K562 (cell line): ENCODE measurements at regions not wholly inside any gene's neighbourhood (a gene's known extent, or its start where the extent isn't known, plus 50 kb on each side); places are given as distances from the start of the nearest gene placed in this dataset.

Experiments used
- ATAC-seq: fragments of 200-7000 bp; cut with Tn5 transposase; 3 replicates; pipeline ENCODE4 v1.9.1; 2020; ENCODE audit warnings: moderate library complexity
- BruUV-seq: library from RNA; stranded (reverse); fragments of 400-500 nt; replicated peaks from 2 replicates; lab custom pipeline; 2021; lab: Mats Ljungman, UMichigan
- CTCF ChIA-PET: fragments of 300-600 bp; formaldehyde crosslinking; extraction: SDS; loops from one replicate; lab custom pipeline; 2021; ENCODE audit warnings: low intra/inter-chr PET ratio; lab: Yijun Ruan, JAX
- POLR2A ChIA-PET: fragments of 300-600, 350-650 bp; sonication (Branson Sonifier 250); formaldehyde crosslinking; extraction: SDS; loops from one replicate; lab custom pipeline; 2021; ENCODE audit warnings: antibody characterized with exemption, inconsistent platforms; lab: Yijun Ruan, JAX
- DNase-seq, 4 experiments: peaks; one replicate each; pipeline versions ENCODE4 v3.0.0 to v3.0.0-alpha.2; 2011 to 2018; ENCODE audit warnings: low spot score in 3 of 4, mixed read lengths in 3 of 4; ENCODE audit errors: extremely low read depth in 1 of 4
- FAIRE-seq: peaks from 2 replicates; lab custom pipeline; 2011; peaks lifted over from hg19 to GRCh38; lab: Jason Lieb, UNC
- H2AFZ ChIP-seq: 2 replicates; pipeline ENCODE4 v1.6.0; 2011; ENCODE audit warnings: low read depth, low read length, control low read depth, inconsistent platforms
- H3K27ac ChIP-seq: fragments of 200-600 bp; 3 replicates; pipeline ENCODE4 v1.8.0; 2011; ENCODE audit warnings: low read depth, mild to moderate bottlenecking, control low read depth, inconsistent platforms, low read length, moderate library complexity, mixed read lengths; ENCODE audit errors: extremely low read depth
- H3K27me3 ChIP-seq, 2 experiments: fragments of 300-600 bp in 1 of 2; 2 replicates in 1 of 2; 3 replicates in 1 of 2; pipeline versions ENCODE4 v1.6.0 to v1.8.0; 2011; ENCODE audit warnings: inconsistent platforms in 2 of 2, low read length in 2 of 2, mild to moderate bottlenecking in 1 of 2, mixed read lengths in 1 of 2, moderate library complexity in 1 of 2; ENCODE audit not compliant: control insufficient read depth in 2 of 2, insufficient read depth in 2 of 2
- H3K36me3 ChIP-seq: fragments of 300-600 bp; 3 replicates; pipeline ENCODE4 v1.8.0; 2011; ENCODE audit warnings: mild to moderate bottlenecking, low read length, inconsistent platforms; ENCODE audit not compliant: control insufficient read depth, insufficient read depth
- H3K4me1 ChIP-seq, 2 experiments: fragments of 200-600 bp in 1 of 2; replicated peaks in 1 of 2; 2 replicates in 1 of 2; 3 replicates in 1 of 2; pipeline versions ENCODE4 v1.5.1 to v1.8.0; 2011; ENCODE audit warnings: inconsistent platforms in 2 of 2, low read length in 2 of 2, mild to moderate bottlenecking in 1 of 2, mixed read lengths in 1 of 2, moderate library complexity in 1 of 2; ENCODE audit not compliant: control insufficient read depth in 2 of 2, insufficient read depth in 2 of 2
- H3K4me2 ChIP-seq: 2 replicates; pipeline ENCODE4 v1.6.1; 2011; ENCODE audit warnings: low read length, control low read depth, inconsistent platforms, mixed read lengths; ENCODE audit not compliant: insufficient read depth
- H3K4me3 ChIP-seq: fragments of 200-600 bp; sonication (generic), shearing (Covaris generic); 2 replicates; pipeline ENCODE4 v1.5.1; 2016; ENCODE audit warnings: control low read depth, inconsistent platforms
- H3K79me2 ChIP-seq: fragments of 200-600 bp; 3 replicates; pipeline ENCODE4 v1.8.0; 2011; ENCODE audit warnings: low read length, inconsistent platforms; ENCODE audit not compliant: control insufficient read depth, insufficient read depth
- H3K9ac ChIP-seq, 2 experiments: 2 replicates each; pipeline versions ENCODE4 v1.6.0 to v1.6.1; 2011; ENCODE audit warnings: low read depth in 2 of 2, low read length in 2 of 2, control low read depth in 1 of 2, inconsistent platforms in 1 of 2, mild to moderate bottlenecking in 1 of 2, mixed read lengths in 1 of 2; ENCODE audit not compliant: insufficient read depth in 1 of 2
- H3K9me1 ChIP-seq: one replicate; pipeline ENCODE4 v1.6.0; 2011; ENCODE audit warnings: inconsistent platforms, mild to moderate bottlenecking, low read length, moderate library complexity; ENCODE audit not compliant: control insufficient read depth, insufficient read depth
- H3K9me3 ChIP-seq: replicated peaks from 2 replicates; pipeline ENCODE4 v1.5.1; 2011; ENCODE audit warnings: low read depth, low read length, inconsistent platforms; ENCODE audit not compliant: control insufficient read depth, insufficient read depth
- H4K20me1 ChIP-seq: replicated peaks from 2 replicates; pipeline ENCODE4 v1.6.1; 2011; ENCODE audit warnings: low read length, inconsistent platforms, mixed read lengths; ENCODE audit not compliant: control insufficient read depth, insufficient read depth
- ATF2 ChIP-seq: sonication (generic); formaldehyde crosslinking; IDR thresholded peaks from 2 replicates; pipeline ENCODE4 v1.8.1; 2022; ENCODE audit warnings: missing genetic modification reagents
- CHCHD3 ChIP-seq: fragments of 250-450 bp; sonication (Bioruptor Pico); IDR thresholded peaks from 2 replicates; pipeline ENCODE4 v2.1.2; 2022; ENCODE audit warnings: mild to moderate bottlenecking
- FOXM1 ChIP-seq, 2 experiments: fragments of 450-650 bp in 1 of 2; sonication (generic) in 1 of 2; formaldehyde crosslinking in 1 of 2; IDR thresholded peaks; 2 replicates each; pipeline versions ENCODE4 v1.6.1 to v1.9.0; 2017 to 2022; ENCODE audit warnings: low read depth in 2 of 2, mild to moderate bottlenecking in 2 of 2, missing genetic modification reagents in 1 of 2, moderate library complexity in 1 of 2
- HNRNPL ChIP-seq: fragments of 200-400 bp; formaldehyde crosslinking; IDR thresholded peaks from 2 replicates; pipeline ENCODE4 v1.6.1; 2017; ENCODE audit warnings: low read depth, mild to moderate bottlenecking, low read length
- MCM7 ChIP-seq, 2 experiments: fragments of 450-650 bp; IDR thresholded peaks; 2 replicates each; pipeline ENCODE4 v1.6.1; 2016 to 2018
- MECOM ChIP-seq: fragments of 250-450 bp; sonication (Bioruptor Pico); IDR thresholded peaks from 2 replicates; pipeline ENCODE4 v1.8.0; 2022; ENCODE audit warnings: inconsistent platforms
- ZBED1 ChIP-seq: IDR thresholded peaks from 2 replicates; pipeline ENCODE4 v1.6.1; 2014
- WGBS: fragments of 100-300 bp; shearing (Covaris generic); methylation state at CpG from one replicate; pipeline ENCODE4 v1.1.6; 2016; ENCODE audit warnings: low coverage, mixed read lengths; ENCODE audit not compliant: insufficient coverage; ENCODE audit errors: missing lambda C conversion rate; 5-methylcytosine and 5-hydroxymethylcytosine counted together
- in situ Hi-C: fragments of 300-500 bp; cut with MboI; formaldehyde crosslinking; loops from 4 replicates; pipeline ENCODE4 v1.15.0; 2018; ENCODE audit warnings: inconsistent platforms, mixed read lengths
- intact Hi-C: fragments of 100-400 bp; cut with micrococcal nuclease; formaldehyde crosslinking; loops from 2 replicates; pipeline ENCODE4 v1.14.2; 2022

- no peak for ATAC-seq
Observed at GRCh38 chr7:41116337-41116736, 586.6 kb downstream of the INHBA start.

More at GRCh38 chr7:41116337-41116736, 586.6 kb downstream of the INHBA start:
- no peak overlapping the region for H3K4me3 ChIP-seq
- no TSS peak for BruUV-seq
- no peak overlapping the region for H2AFZ ChIP-seq
- in situ Hi-C loops (no loop called here), intact Hi-C loops (no loop called here)
- CTCF ChIA-PET: no interaction called here
- TF ChIP-seq CHCHD3 (CRISPR knock-in tag) (no peak), MCM7 (IDR thresholded peaks at IDR 0.05) (no peak), FOXM1 (IDR thresholded peaks at IDR 0.05; ENCODE audit: low read depth) (no peak), FOXM1 (CRISPR knock-in tag; IDR thresholded peaks at IDR 0.05; ENCODE audit: low read depth) (no peak), MECOM (CRISPR knock-in tag) (no peak), ATF2 (CRISPR knock-in tag) (no peak), HNRNPL (no peak), ZBED1 (no peak)
- no peak for DNase-seq
- H3K9me1 ChIP-seq: no peaks in the 10 kb centered on the region
- FAIRE-seq: no peak
- H3K4me1 ChIP-seq: no peaks in the 10 kb centered on the region
- WGBS: 2% methylated on average over 3 of the region's 3 CpGs
- no peak overlapping the region for H3K4me2 ChIP-seq
- H3K9ac ChIP-seq: no peak overlapping the region
- H3K9me3 ChIP-seq: no peaks in the 10 kb centered on the region
- H3K79me2 ChIP-seq: no peaks in the 10 kb centered on the region
- H4K20me1 ChIP-seq: no peaks in the 10 kb centered on the region
- H3K27me3 ChIP-seq: no peaks in the 10 kb centered on the region
- H3K36me3 ChIP-seq: no peaks in the 10 kb centered on the region
- no peak overlapping the region for H3K27ac ChIP-seq
- POLR2A ChIA-PET: interaction anchor here (0.5 kb wide), 1 partner anchor 430 kb away, joined by 3 read pairs; no protein-coding TSS in a partner anchor
